K562 (cell line): ENCODE measurements at regions not wholly inside any gene's neighbourhood (a gene's known extent, or its start where the extent isn't known, plus 50 kb on each side); places are given as distances from the start of the nearest gene placed in this dataset.

Experiments used
- ATAC-seq: fragments of 200-7000 bp; cut with Tn5 transposase; 3 replicates; pipeline ENCODE4 v1.9.1; 2020; ENCODE audit warnings: moderate library complexity
- BruUV-seq: library from RNA; stranded (reverse); fragments of 400-500 nt; replicated peaks from 2 replicates; lab custom pipeline; 2021; lab: Mats Ljungman, UMichigan
- CTCF ChIA-PET: fragments of 300-600 bp; formaldehyde crosslinking; extraction: SDS; loops from one replicate; lab custom pipeline; 2021; ENCODE audit warnings: low intra/inter-chr PET ratio; lab: Yijun Ruan, JAX
- POLR2A ChIA-PET: fragments of 300-600, 350-650 bp; sonication (Branson Sonifier 250); formaldehyde crosslinking; extraction: SDS; loops from one replicate; lab custom pipeline; 2021; ENCODE audit warnings: antibody characterized with exemption, inconsistent platforms; lab: Yijun Ruan, JAX
- DNase-seq, 4 experiments: peaks; one replicate each; pipeline versions ENCODE4 v3.0.0 to v3.0.0-alpha.2; 2011 to 2018; ENCODE audit warnings: low spot score in 3 of 4, mixed read lengths in 3 of 4; ENCODE audit errors: extremely low read depth in 1 of 4
- FAIRE-seq: peaks from 2 replicates; lab custom pipeline; 2011; peaks lifted over from hg19 to GRCh38; lab: Jason Lieb, UNC
- H2AFZ ChIP-seq: 2 replicates; pipeline ENCODE4 v1.6.0; 2011; ENCODE audit warnings: low read depth, low read length, control low read depth, inconsistent platforms
- H3K27ac ChIP-seq: fragments of 200-600 bp; 3 replicates; pipeline ENCODE4 v1.8.0; 2011; ENCODE audit warnings: low read depth, mild to moderate bottlenecking, control low read depth, inconsistent platforms, low read length, moderate library complexity, mixed read lengths; ENCODE audit errors: extremely low read depth
- H3K27me3 ChIP-seq, 2 experiments: fragments of 300-600 bp in 1 of 2; 2 replicates in 1 of 2; 3 replicates in 1 of 2; pipeline versions ENCODE4 v1.6.0 to v1.8.0; 2011; ENCODE audit warnings: inconsistent platforms in 2 of 2, low read length in 2 of 2, mild to moderate bottlenecking in 1 of 2, mixed read lengths in 1 of 2, moderate library complexity in 1 of 2; ENCODE audit not compliant: control insufficient read depth in 2 of 2, insufficient read depth in 2 of 2
- H3K36me3 ChIP-seq: fragments of 300-600 bp; 3 replicates; pipeline ENCODE4 v1.8.0; 2011; ENCODE audit warnings: mild to moderate bottlenecking, low read length, inconsistent platforms; ENCODE audit not compliant: control insufficient read depth, insufficient read depth
- H3K4me1 ChIP-seq, 2 experiments: fragments of 200-600 bp in 1 of 2; replicated peaks in 1 of 2; 2 replicates in 1 of 2; 3 replicates in 1 of 2; pipeline versions ENCODE4 v1.5.1 to v1.8.0; 2011; ENCODE audit warnings: inconsistent platforms in 2 of 2, low read length in 2 of 2, mild to moderate bottlenecking in 1 of 2, mixed read lengths in 1 of 2, moderate library complexity in 1 of 2; ENCODE audit not compliant: control insufficient read depth in 2 of 2, insufficient read depth in 2 of 2
- H3K4me2 ChIP-seq: 2 replicates; pipeline ENCODE4 v1.6.1; 2011; ENCODE audit warnings: low read length, control low read depth, inconsistent platforms, mixed read lengths; ENCODE audit not compliant: insufficient read depth
- H3K4me3 ChIP-seq: fragments of 200-600 bp; sonication (generic), shearing (Covaris generic); 2 replicates; pipeline ENCODE4 v1.5.1; 2016; ENCODE audit warnings: control low read depth, inconsistent platforms
- H3K79me2 ChIP-seq: fragments of 200-600 bp; 3 replicates; pipeline ENCODE4 v1.8.0; 2011; ENCODE audit warnings: low read length, inconsistent platforms; ENCODE audit not compliant: control insufficient read depth, insufficient read depth
- H3K9ac ChIP-seq, 2 experiments: 2 replicates each; pipeline versions ENCODE4 v1.6.0 to v1.6.1; 2011; ENCODE audit warnings: low read depth in 2 of 2, low read length in 2 of 2, control low read depth in 1 of 2, inconsistent platforms in 1 of 2, mild to moderate bottlenecking in 1 of 2, mixed read lengths in 1 of 2; ENCODE audit not compliant: insufficient read depth in 1 of 2
- H3K9me1 ChIP-seq: one replicate; pipeline ENCODE4 v1.6.0; 2011; ENCODE audit warnings: inconsistent platforms, mild to moderate bottlenecking, low read length, moderate library complexity; ENCODE audit not compliant: control insufficient read depth, insufficient read depth
- H3K9me3 ChIP-seq: replicated peaks from 2 replicates; pipeline ENCODE4 v1.5.1; 2011; ENCODE audit warnings: low read depth, low read length, inconsistent platforms; ENCODE audit not compliant: control insufficient read depth, insufficient read depth
- H4K20me1 ChIP-seq: replicated peaks from 2 replicates; pipeline ENCODE4 v1.6.1; 2011; ENCODE audit warnings: low read length, inconsistent platforms, mixed read lengths; ENCODE audit not compliant: control insufficient read depth, insufficient read depth
- CHD2 ChIP-seq: IDR thresholded peaks from 2 replicates; pipeline ENCODE4 v1.6.1; 2011; ENCODE audit warnings: low read depth, low read length
- ETS1 ChIP-seq: conservative IDR thresholded peaks from 2 replicates; pipeline ENCODE4 v1.6.1; 2011; ENCODE audit warnings: low read depth, mild to moderate bottlenecking, low read length; ENCODE audit not compliant: control insufficient read depth
- FOXO4 ChIP-seq: fragments of 450-650 bp; formaldehyde crosslinking; IDR thresholded peaks from 2 replicates; pipeline ENCODE4 v1.4.0; 2020; ENCODE audit warnings: mild to moderate bottlenecking, moderate library complexity
- HDAC3 ChIP-seq: fragments of 450-650 bp; IDR thresholded peaks from 2 replicates; pipeline ENCODE4 v1.6.1; 2018; ENCODE audit warnings: borderline replicate concordance, mild to moderate bottlenecking, moderate library complexity; ENCODE audit not compliant: partially characterized antibody
- NR2C2 ChIP-seq, 2 experiments: fragments of 200-800 bp in 1 of 2; sonication (Bioruptor generic) in 1 of 2; sonication (generic) in 1 of 2; formaldehyde crosslinking in 1 of 2; IDR thresholded peaks; 2 replicates each; pipeline versions ENCODE4 v1.6.1 to v1.8.0; 2016 to 2022; ENCODE audit warnings: mild to moderate bottlenecking in 1 of 2, missing compliant biosample characterization in 1 of 2, missing genetic modification characterization in 1 of 2, missing genetic modification reagents in 1 of 2
- NR3C1 ChIP-seq: sonication (generic); formaldehyde crosslinking; IDR thresholded peaks from 2 replicates; pipeline ENCODE4 v1.8.1; 2022; ENCODE audit warnings: missing genetic modification reagents
- PML ChIP-seq: IDR thresholded peaks from 2 replicates; pipeline ENCODE4 v1.6.1; 2012; ENCODE audit warnings: low read length, inconsistent platforms
- STAG1 ChIP-seq: sonication (generic); formaldehyde crosslinking; IDR thresholded peaks from 2 replicates; pipeline ENCODE4 v1.5.0; 2020; ENCODE audit warnings: missing genetic modification reagents, borderline replicate concordance
- ZNF253 ChIP-seq: fragments of 250-450 bp; sonication (Bioruptor Pico); conservative IDR thresholded peaks from 2 replicates; pipeline ENCODE4 v1.6.1; 2021; ENCODE audit warnings: mild to moderate bottlenecking
- WGBS: fragments of 100-300 bp; shearing (Covaris generic); methylation state at CpG from one replicate; pipeline ENCODE4 v1.1.6; 2016; ENCODE audit warnings: low coverage, mixed read lengths; ENCODE audit not compliant: insufficient coverage; ENCODE audit errors: missing lambda C conversion rate; 5-methylcytosine and 5-hydroxymethylcytosine counted together
- in situ Hi-C: fragments of 300-500 bp; cut with MboI; formaldehyde crosslinking; loops from 4 replicates; pipeline ENCODE4 v1.15.0; 2018; ENCODE audit warnings: inconsistent platforms, mixed read lengths
- intact Hi-C: fragments of 100-400 bp; cut with micrococcal nuclease; formaldehyde crosslinking; loops from 2 replicates; pipeline ENCODE4 v1.14.2; 2022
- TF ChIP-seq, protein P1 (sequence below): sonication (generic); formaldehyde crosslinking; IDR thresholded peaks from 2 replicates; pipeline ENCODE4 v1.8.0; 2022; ENCODE audit warnings: missing genetic modification reagents, mild to moderate bottlenecking, borderline replicate concordance

DNA sequence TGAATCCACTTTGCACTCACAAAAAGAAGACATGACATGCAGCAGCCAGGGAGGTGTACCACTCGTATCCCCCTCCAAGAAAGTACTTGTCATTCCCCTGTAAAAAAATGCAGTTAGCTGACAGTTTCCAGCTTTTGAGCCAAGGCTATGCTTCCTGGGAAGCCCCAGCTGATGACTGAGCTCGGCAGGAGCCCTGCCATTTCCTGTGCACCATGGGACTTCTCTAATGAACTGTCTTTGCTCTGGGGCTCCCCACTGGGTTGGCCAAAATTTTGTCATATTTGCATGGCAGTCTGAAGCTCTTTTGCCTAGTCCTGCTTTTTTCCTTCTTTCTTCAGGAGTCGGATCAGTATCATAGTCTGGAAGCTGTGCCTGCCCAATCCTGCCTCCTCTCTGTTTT is 104.5 kb upstream of the MAOA start:
- no TSS peak for BruUV-seq
- FAIRE-seq (no peak), ATAC-seq (no peak), DNase-seq (no peak)
- Histone ChIP-seq H3K4me3 (no peak overlapping the region), H3K36me3 (no peaks in the 10 kb centered on the region), H3K27ac (no peak overlapping the region), H4K20me1 (no peaks in the 10 kb centered on the region), H3K79me2 (no peaks in the 10 kb centered on the region), H3K9ac (no peak overlapping the region), H3K9me1 (no peaks in the 10 kb centered on the region), H2AFZ (no peak overlapping the region), H3K4me2 (no peak overlapping the region), H3K27me3 (no peaks in the 10 kb centered on the region), H3K9me3 (no peaks in the 10 kb centered on the region), H3K4me1 (no peaks in the 10 kb centered on the region)
- WGBS = 0% methylated on average over 3 of the region's 3 CpGs
- ChIA-PET POLR2A (interaction anchor here (0.5 kb wide), 1 partner anchor 635 kb away, joined by 3 read pairs; no protein-coding TSS in a partner anchor), CTCF (no interaction called here)
- intact Hi-C loops (loop anchor here (10.0 kb wide), 2 partner anchors 77 to 1997 kb away; no protein-coding TSS in a partner anchor), in situ Hi-C loops (loop anchor here (25.0 kb wide), 1 partner anchor 1764 kb away; no protein-coding TSS in a partner anchor)
- TF ChIP-seq PML (no peak), HDAC3 (no peak), STAG1 (CRISPR knock-in tag) (no peak), ZNF253 (no peak), NR2C2 (CRISPR knock-in tag; IDR thresholded peaks at IDR 0.05) (no peak), NR2C2 (tag; IDR thresholded peaks at IDR 0.05) (no peak), ETS1 (no peak), FOXO4 (no peak), NR3C1 (CRISPR knock-in tag) (no peak), CHD2 (no peak)
- TF ChIP-seq, protein P1, sequence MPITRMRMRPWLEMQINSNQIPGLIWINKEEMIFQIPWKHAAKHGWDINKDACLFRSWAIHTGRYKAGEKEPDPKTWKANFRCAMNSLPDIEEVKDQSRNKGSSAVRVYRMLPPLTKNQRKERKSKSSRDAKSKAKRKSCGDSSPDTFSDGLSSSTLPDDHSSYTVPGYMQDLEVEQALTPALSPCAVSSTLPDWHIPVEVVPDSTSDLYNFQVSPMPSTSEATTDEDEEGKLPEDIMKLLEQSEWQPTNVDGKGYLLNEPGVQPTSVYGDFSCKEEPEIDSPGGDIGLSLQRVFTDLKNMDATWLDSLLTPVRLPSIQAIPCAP (CRISPR knock-in tag) = no peak
